LoVo (cell line): ENCODE measurements at regions not wholly inside any gene's neighbourhood (a gene's known extent, or its start where the extent isn't known, plus 50 kb on each side); places are given as distances from the start of the nearest gene placed in this dataset.
"Not testable (repeated sequence)": the region's sequence is repeated elsewhere in the genome, so short reads cannot be mapped to it uniquely, and the experiment has no call there.

ENCODE experiments used
- DNase-seq: peaks from one replicate; pipeline ENCODE4 v3.0.0-alpha.2; 2016; ENCODE audit warnings: low spot score

DNA sequence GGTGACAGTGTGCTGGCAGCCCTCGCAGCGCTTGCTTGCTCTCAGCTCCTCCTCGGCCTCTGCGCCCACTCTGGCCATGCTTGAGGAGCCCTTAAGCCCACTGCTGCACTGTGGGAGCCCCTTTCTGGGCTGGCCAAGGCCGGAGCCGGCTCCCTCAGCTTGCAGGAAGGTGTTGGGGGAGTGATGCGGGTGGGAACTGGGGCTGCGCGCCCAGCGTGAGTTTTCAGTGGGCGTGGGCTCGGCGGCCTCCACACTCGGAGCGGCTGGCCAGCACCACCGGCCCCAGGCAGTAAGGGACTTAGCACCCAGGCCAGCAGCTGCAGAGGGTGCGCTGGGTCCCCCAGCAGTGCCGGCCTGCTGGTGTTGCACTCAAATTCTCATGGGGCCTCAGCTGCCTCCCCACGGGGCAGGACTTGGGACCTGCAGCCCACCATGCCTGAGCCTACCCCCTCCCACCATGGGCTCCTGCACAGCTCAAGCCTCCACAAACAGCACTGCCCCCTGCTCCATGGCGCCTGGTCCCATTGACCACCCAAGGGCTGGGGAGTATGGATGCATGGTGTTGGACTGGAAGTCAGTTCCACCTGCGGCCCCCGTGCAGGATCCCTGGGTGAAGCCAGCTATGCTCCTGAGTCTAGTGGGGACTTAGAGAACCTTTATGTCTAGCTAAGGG, 223.1 kb upstream of the PTPRD start:
- no peak for DNase-seq

GRCh38 chr9:10843151-10843550, 230.3 kb upstream of the PTPRD start:
- no peak for DNase-seq

DNA sequence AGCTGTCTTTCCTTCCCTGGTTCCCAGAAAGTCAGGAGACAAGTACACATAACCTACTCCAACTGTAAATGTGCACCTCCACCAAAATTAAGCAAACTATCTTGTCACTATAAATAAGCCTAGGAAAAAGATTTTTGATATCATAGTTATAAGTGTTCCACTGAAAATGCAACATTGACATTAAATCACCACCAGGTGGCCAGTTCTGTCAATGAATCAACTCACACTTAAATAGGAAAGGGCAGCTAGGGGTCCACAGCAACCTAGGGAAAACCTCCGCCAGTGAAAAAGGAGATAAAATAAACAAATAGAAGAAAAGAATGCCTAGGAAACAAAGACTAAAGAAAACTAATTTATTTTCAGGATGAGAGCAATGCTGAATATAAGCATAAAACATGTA, 243.0 kb upstream of the PTPRD start:
- no peak for DNase-seq

DNA sequence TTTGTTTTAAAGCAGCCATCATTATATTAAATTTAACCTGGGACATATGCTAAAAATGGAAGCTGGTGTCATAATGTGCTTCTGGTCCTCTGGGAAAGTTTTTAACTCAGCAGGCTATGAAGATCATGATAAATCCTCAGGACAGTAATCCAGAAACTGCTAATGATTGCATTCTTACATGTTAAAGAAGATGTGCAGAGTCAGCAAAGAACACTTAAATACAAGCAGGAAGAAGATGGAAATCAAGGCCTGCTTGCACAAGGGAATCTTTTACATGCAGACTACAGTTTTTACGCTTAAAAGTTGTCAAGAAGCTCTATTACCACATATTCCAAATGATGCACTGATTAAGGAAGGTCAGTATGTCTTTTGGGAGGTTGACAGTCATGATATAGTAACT, 246.0 kb upstream of the PTPRD start:
- no peak for DNase-seq

DNA sequence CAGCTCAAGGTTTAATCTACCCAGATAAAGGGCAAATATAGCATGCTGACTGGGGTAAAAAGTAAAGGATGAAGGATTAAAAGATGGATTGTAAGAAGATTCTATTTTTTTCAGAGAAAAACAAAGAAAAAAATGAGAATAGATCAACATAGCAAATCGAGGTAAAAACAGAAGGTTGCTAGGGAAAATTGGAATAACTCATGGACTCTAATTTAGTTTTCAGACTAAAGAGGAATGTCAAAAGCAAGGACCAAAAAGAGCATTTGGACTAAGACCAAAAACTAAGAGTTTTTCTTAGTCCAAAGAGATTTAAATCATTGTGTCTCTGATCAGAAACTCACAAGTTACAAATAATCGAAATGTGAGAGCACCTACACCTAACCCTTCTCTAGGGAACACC, 250.7 kb upstream of the PTPRD start:
- no peak for DNase-seq

- DNase-seq: no peak
Observed at GRCh38 chr9:10867194-10867593, 254.4 kb upstream of the PTPRD start.

GRCh38 chr9:10869687-10870086, 256.9 kb upstream of the PTPRD start:
- DNase-seq: no peak

DNA sequence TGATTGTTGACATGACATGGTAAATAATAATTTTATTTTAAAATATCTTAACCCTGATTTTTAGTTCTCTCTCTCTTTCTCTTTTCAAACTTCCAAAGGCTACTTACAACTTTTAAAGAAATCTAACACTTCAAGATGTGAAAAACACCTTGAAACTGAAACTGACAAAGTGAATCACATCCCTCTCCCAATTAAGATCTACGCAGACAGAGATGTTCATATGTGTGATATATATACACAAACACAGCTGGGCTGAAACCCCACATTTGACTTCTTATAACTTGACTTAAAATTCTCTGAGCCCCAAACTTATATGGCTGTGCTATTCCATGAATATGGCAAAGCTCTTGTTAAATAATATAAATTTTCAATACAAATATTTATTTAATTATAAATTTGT, 261.2 kb upstream of the PTPRD start:
- no peak for DNase-seq

DNA sequence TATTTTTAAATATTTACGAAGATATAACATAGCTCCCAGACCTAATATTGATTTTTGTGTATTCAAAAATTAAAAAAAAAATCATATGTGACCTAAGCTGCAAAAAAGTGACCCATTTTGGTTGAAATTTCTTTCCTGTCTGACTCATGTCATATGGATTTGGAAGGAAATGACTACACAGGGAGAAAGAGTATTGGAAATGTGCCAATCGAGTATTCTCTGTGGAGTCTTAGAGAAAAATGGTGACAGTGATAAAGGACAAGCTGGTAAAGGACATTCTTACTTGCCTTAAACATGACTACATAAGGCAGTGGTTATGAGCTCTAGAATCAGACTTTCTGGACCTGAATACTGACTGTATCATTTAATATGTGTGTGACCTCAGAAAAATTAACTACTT, 262.9 kb upstream of the PTPRD start:
- DNase-seq: no peak

GRCh38 chr9:10876333-10876732, 263.5 kb upstream of the PTPRD start:
- DNase-seq: no peak

- not testable (repeated sequence) for DNase-seq
Observed at GRCh38 chr9:10890266-10890665, 277.5 kb upstream of the PTPRD start.

- DNase-seq: no peak
Observed at GRCh38 chr9:10899509-10899908, 286.7 kb upstream of the PTPRD start.

DNA sequence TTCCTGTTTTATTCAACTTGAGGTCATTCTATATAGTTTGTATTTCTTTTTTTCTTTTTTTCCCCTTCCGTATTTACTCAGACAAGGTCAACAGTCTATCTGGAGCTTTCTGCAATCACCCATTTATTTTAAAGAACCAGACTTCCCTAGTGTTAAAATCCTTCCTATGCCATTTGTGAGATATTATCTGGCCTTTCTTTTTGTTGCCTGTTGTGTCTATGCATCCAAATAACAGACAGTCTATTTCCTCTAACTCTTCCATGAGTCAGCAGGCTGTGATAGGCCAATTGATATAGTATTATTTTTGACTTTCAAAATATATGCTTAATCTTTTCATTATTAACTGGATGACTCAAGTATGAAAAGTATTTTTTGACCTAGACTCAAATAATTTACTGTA, 291.2 kb upstream of the PTPRD start:
- no peak for DNase-seq

GRCh38 chr9:10910779-10911178, 298.0 kb upstream of the PTPRD start:
- DNase-seq: no peak

- DNase-seq: no peak
Observed at GRCh38 chr9:10911373-10911772, 298.6 kb upstream of the PTPRD start.

GRCh38 chr9:10917001-10917400, 304.2 kb upstream of the PTPRD start:
- no peak for DNase-seq

DNA sequence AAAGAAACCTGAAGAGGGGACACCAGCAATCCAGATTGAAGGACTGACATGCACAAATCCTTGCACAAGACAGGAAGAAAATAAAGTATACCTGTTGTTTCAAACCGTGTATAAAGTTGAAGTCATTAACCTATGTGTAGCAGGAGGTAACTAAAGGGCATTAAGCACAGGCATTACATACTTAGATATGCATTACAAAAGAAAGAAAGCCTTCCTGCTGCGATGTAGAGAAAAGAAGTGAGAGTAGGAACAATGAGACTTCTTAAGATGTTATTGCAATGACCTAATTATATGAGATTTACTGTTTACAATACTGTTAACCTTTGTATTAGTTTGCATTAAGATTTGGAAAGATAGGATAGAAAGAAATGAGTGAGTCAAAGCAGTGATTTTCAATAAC, 308.9 kb upstream of the PTPRD start:
- no peak for DNase-seq

GRCh38 chr9:10925896-10926295, 313.1 kb upstream of the PTPRD start:
- DNase-seq: no peak

- DNase-seq: no peak
Observed at GRCh38 chr9:10928372-10928771, 315.6 kb upstream of the PTPRD start.

- DNase-seq: no peak
Observed at GRCh38 chr9:10930081-10930480, 317.3 kb upstream of the PTPRD start.

GRCh38 chr9:10946676-10947410, 334.0 kb upstream of the PTPRD start:
- no peak for DNase-seq

- no peak for DNase-seq
Observed at GRCh38 chr9:10957878-10958277, 345.1 kb upstream of the PTPRD start.

DNA sequence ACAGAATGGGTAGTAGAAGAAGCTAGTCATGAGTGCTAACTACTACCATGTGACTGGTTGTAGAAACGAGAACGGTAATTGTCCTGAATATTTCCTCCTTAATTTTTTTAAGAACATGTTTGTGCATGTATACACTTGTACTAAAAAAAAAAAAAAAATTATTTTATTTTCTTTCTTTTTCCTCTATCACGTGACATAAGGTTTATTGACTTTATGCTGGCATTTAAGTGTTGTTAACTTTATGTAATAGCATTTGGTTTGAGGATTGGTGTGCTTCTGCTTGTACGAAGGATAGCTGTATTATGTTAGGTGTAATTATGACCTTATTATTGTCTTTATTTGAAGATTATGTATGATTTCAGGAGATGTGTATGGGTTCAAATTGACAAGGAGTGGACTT, 349.1 kb upstream of the PTPRD start:
- no peak for DNase-seq

- no peak for DNase-seq
Observed at GRCh38 chr9:10983251-10983650, 370.4 kb upstream of the PTPRD start.
